Choroid plexus epithelial cell (primary cell): ENCODE measurements at regions not wholly inside any gene's neighbourhood (a gene's known extent, or its start where the extent isn't known, plus 50 kb on each side); places are given as distances from the start of the nearest gene placed in this dataset.

Experiments
- DNase-seq: peaks from one replicate; pipeline ENCODE4 v3.0.0-alpha.2; 2010; ENCODE audit warnings: low read depth
- H3K4me3 ChIP-seq: 2 replicates; pipeline ENCODE4 v1.5.1; 2011; ENCODE audit warnings: low read depth, mild to moderate bottlenecking, control low read depth, low read length, moderate library complexity
- TF ChIP-seq, protein P1 (sequence below): conservative IDR thresholded peaks from 2 replicates; pipeline ENCODE4 v1.5.1; 2011; ENCODE audit warnings: low read depth, mild to moderate bottlenecking, control low read depth, inconsistent platforms, low read length, moderate library complexity

DNA sequence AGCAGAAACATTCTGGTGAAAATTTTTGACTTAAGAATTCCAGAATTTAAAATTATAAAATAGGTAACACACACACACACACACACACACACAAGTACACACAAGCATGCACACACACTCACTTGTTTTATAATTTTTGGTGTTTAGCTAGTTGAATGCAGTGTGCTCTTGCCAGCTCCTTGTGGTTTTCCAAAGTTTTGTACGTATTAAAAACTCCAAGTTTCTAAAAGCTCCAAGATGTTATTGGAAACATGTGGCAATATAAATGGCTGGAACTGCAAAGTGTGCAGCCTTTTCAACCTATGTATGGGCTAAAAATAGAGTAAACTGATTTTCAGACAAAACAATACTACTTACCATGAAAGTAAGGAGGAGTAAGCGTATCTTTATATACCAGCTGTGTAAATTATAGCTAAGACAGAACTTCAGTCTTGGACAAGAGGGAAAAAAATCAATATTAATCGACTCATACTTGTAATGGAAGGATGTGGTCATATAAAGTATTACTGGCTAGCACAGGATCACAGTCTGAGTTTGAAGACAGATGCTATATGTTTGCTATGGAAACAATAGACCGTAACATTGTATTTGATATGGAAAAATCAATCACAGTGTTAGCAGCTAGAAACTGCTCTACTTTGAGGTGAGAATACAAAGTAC is 727.1 kb upstream of the GRAMD2B start:
- TF ChIP-seq, protein P1, sequence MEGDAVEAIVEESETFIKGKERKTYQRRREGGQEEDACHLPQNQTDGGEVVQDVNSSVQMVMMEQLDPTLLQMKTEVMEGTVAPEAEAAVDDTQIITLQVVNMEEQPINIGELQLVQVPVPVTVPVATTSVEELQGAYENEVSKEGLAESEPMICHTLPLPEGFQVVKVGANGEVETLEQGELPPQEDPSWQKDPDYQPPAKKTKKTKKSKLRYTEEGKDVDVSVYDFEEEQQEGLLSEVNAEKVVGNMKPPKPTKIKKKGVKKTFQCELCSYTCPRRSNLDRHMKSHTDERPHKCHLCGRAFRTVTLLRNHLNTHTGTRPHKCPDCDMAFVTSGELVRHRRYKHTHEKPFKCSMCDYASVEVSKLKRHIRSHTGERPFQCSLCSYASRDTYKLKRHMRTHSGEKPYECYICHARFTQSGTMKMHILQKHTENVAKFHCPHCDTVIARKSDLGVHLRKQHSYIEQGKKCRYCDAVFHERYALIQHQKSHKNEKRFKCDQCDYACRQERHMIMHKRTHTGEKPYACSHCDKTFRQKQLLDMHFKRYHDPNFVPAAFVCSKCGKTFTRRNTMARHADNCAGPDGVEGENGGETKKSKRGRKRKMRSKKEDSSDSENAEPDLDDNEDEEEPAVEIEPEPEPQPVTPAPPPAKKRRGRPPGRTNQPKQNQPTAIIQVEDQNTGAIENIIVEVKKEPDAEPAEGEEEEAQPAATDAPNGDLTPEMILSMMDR, result no peak
- no peak for DNase-seq
- H3K4me3 ChIP-seq, result no peak overlapping the region

DNA sequence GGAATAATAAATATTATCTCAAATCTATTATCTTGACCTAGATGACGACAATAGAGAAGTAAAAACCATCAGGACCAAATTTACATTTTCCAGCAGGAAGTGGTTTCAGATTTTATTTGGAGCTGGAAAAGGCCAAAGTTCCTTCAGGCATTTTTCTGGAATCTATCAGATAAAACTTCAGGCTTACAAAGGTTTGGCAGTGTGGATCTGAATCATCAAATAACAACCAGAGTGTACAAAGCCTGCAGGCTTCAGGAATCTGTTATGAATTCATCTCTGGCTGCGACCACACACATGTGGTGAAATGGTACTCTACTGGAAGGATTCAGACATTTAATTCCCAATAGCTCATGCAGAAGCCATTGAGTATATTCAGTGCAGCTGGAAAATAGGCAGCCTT is 726.4 kb upstream of the GRAMD2B start:
- TF ChIP-seq, protein P1, result no peak
- peak; percentile 82 for DNase-seq
- no peak overlapping the region for H3K4me3 ChIP-seq

DNA sequence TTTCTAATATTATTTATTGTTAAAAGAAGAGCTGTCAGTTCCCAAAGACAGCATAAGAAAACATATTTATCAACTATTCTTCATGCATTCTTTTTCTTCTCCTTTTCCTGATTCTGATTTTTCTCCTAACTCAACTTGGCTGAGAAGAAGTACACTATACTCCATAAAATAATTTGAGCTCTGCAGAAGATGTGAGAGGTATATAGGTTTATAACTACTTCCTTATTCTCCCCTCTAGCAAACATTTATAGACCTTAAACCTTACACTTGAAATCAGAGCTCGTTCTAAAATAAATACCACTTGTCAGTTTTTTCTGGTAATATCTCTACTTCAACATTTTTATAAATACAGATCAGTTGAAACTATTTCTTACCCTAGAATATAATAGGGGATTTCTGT is 724.8 kb upstream of the GRAMD2B start:
- TF ChIP-seq, protein P1, result no peak
- no peak for DNase-seq
- H3K4me3 ChIP-seq, result no peak overlapping the region

DNA sequence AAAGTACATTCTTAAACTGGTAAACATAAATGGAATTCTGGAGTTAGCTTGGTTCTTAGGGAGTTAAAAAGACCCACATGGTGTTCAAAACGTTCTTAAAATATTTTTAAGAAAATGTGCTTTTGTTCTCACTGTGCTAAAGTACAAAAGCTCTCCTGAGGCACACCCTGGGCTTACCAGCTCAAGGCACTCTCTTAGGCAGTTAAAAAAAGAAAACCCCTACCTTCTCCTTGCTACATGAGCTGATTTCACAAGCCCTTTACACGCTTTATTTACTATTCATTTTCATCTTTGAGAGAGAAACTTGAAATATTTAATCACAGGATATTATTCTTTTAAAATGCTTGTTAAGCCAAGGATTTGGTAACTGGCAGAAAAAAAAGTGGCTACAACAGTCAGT is 723.3 kb upstream of the GRAMD2B start:
- peak; percentile 15 for DNase-seq
- TF ChIP-seq, protein P1, result no peak
- H3K4me3 ChIP-seq, result peak overlapping the region; percentile 20

DNA sequence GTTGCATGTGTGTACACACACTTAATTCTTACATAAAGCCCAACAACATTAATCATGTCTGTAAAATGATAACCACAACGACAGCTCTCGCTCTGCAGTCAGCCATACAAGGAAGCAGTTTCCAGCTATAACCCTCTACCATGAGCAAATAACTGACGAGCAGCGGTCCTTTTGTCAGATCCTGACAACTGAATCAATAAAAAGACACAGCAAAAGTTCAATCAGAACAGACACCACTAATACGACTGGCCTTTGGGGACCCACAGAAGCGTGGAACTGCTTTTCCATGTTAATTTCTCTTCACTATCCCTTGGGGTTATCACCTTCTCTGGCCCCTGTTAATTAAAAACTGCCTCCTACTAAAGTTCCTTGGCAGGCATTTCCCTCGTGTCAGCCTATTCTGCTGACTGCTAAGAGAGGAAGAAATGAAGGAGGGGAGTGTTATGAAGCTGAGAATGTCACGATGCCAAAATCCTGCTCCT is 722.8 kb upstream of the GRAMD2B start:
- TF ChIP-seq, protein P1, result no peak
- peak overlapping the region; percentile 20 for H3K4me3 ChIP-seq
- peak; percentile 42 for DNase-seq

DNA sequence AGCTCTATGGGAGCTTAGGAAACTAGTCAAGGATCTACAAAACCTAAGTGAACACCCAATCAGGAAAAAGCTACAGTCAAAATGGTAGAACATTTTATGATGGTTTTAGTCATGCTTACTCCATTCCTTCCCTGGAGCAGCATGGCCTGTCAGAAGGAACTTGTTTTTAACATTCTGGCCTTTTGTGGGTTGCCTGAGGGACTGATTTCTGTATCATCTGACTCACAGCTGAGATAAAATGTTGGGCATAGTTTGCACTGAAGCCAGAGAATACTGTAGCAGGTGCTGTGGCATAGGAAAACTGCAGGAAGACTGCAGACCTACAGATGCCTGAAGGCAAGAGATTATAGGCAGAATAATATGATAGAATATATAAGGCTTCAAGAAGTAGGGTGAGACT is 719.6 kb upstream of the GRAMD2B start:
- H3K4me3 ChIP-seq, result no peak overlapping the region
- no peak for DNase-seq
- TF ChIP-seq, protein P1, result no peak

DNA sequence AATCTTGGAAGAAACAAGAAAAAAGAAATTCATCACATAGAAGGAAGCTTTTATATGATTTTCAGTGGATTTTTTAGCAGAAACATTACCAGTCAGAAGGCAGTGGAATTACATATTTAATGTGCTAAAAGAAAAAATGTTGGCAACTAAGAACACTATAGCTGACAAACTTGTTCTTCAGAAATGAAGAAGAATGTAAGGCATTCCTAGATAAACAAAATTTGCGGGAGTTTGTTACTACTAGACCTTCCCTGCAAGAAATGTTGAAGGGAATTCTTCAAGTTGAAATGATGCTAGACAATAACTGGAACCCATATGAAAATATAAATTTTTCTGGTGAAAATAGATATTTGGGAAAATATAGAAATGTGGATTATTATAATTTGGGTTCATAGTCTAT is 718.3 kb upstream of the GRAMD2B start:
- DNase-seq, result peak; percentile 8
- H3K4me3 ChIP-seq, result no peak overlapping the region
- TF ChIP-seq, protein P1, result no peak
